GM21390 (cell line): ENCODE measurements at regions not wholly inside any gene's neighbourhood (a gene's known extent, or its start where the extent isn't known, plus 50 kb on each side); places are given as distances from the start of the nearest gene placed in this dataset.

Source experiments
- ATAC-seq: cut with Tn5 transposase; IDR thresholded peaks from one replicate; pipeline ENCODE4 v1.9.1; 2021; ENCODE audit not compliant: unreplicated experiment

DNA sequence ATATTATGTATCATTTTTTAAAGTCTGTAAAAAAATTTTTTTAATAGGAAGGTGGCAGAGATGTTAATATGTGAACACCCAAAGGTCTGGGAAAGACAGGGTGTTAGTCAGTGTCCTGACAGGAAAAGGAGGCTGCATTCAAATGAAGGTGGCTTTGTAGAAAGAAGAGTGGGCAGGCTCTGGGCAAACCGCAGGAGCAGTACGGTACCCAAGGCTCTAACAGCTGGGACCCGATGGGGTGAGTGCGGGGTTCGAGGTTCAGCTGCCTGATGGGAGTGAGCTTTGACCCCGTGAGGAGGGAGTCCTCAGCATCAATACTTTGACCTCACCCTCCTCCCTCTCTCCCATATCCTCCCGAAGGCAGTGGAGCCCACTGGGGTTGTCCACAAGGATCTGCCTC lies 142.5 kb downstream of the C11orf91 start:
- ATAC-seq: no peak

DNA sequence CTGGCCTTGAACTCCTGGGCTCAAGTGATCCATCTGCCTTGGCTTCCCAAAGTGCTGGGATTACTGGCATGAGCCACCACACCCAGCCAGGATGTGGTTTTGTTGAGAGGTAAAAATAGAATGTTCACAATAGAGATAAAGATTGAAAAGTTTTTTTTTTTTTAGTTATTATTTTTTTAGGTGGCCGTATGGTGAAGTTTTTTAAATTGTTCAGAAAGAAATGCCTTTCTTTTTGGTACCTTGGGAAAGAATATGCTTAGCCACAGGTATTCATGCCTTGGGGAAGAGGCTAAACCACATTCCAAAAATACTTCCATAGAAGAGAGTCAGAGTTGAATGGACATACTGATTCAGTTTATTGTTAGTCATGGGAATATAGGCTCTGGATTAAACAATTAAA lies 143.4 kb downstream of the C11orf91 start:
- no peak for ATAC-seq

DNA sequence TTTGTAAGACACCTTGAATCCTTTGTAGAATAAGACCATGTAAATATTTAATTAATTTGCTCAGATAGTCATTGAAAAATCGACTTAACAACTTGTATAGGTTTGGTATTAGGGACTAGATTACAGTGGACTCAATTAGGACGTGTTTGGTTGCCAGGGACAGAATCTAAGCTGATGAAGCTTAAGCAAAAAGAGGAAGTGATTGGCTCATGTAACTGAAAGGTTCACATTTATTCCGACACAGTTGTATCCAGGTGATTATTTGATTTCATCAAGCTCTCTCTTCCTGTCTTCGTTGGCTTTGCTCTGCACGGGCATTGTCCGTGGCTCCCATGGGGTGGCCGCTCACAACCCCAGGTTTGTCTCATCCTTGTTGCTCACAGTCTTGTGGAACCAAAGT lies 146.4 kb downstream of the C11orf91 start:
- no peak for ATAC-seq

DNA sequence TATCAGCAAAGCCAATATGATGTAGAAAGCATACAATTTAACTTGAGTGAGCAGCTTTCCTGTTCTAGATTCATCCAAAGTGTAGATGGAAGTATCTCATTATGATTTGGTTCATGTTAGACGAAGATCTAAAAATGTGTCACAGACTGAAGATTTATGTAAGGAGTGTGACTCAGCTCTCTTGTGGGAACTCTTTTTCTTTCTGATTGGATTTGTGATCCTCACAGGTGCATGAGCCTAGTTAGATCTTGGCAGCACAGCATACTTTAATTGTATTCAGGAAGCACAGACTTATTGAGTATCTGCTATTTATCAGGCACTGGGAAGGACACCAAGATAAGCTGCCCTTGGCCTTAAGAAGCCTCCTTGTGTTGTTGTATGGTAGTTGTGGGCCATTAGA lies 147.1 kb downstream of the C11orf91 start:
- ATAC-seq: no peak

DNA sequence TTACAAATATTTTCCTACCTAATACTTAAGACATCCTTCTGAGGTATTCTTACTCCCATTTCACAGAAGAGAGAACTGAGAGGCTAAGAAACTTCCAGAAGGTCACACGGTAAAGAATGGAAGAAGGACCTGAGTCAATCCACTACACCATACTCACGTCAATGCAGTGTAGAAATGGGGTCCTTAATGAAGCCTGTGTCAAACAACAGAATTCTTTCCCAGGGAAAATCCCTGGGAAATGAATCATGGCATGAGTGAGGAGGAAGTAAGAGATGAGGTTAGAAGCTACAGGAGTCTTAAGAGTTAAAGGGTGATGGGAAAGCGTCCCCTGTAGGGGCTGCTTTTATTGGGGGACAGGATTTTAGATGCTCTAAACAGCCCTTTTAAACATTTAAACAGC lies 147.9 kb downstream of the C11orf91 start:
- no peak for ATAC-seq

DNA sequence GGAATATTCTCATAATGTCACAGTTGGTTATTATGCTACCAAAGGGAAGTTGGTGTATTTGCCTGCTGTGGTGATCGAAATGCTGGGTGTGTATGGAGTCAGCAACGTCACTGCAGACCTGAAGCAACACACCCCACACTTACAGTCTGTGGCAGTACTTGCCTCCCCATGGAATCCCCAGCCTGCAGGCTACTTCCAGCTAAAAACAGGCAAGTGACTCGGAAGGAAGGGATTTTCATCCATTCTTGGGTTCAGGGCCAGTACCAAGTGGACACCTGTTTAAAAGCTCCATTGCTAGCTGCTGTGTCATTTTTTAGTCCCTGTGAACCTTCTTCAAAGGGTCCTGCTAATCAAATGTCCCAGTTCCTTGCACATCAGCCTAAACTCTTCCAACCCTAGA lies 149.6 kb downstream of the C11orf91 start:
- ATAC-seq: no peak

DNA sequence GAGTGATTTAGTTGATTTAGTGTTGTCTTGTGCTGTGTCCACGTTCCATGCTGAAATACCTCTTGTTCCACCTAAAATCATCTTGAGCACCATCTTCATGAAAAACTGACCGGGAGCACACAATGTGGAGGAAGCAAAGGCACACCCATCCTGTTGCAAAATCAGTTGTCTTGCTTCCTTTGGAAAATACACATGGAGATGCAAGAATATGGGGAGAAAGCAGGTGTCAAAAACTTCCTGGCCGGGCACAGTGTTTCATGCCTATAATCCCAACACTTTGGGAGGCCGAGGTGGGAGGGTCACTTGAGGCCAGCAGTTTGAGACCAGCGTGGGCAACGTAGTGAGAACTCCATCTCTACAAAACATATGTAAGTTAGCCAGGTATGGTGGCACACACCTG lies 151.1 kb downstream of the C11orf91 start:
- ATAC-seq: no peak

DNA sequence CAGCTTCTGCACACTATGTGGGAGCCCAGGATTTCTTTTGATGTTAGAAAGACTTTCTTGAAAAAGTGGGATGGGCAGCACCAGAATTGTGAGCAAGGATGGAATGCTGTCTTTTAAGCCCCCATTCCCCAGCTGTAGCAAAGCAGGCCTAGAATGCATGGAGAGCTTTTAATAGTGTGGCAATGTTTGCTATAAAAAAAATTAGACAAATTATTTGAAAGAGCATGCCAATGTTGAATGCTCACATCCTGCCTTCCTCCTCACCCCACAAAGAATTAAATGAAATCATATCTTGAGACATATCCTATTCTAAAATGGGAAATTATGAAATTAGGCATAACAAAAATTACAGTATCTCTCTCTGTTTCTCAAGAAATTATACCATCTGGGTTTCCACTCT lies 154.7 kb downstream of the C11orf91 start:
- no peak for ATAC-seq

DNA sequence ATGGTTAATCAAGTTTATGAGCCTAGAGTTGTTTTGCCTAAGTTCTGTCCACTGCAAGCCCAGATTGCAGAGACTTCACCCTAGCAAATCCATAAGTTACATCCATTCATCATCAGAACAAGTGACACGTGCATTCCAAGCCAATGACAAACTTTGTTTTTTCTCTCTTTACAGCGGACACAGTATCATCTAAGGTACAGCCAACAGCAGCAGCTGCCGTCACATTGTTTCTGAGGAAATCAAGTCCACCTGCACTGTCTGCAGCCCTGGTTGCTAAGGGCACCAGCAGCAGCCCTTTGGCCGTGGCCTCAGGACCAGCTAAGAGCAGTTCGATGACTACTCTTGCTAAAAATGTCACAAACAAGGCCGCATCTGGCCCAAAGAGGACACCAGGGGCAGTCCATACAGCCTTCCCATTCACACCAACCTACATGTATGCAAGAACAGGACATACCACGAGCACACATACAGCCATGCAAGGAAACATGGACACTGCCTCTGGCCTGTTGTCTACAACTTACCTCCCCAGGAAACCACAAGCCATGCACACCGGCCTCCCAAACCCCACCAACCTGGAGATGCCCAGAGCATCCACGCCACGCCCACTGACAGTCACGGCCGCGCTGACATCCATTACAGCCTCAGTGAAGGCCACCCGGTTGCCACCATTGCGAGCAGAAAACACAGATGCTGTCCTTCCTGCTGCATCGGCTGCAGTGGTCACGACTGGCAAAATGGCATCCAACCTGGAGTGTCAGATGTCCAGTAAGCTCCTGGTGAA lies 155.8 kb downstream of the C11orf91 start:
- no peak for ATAC-seq

DNA sequence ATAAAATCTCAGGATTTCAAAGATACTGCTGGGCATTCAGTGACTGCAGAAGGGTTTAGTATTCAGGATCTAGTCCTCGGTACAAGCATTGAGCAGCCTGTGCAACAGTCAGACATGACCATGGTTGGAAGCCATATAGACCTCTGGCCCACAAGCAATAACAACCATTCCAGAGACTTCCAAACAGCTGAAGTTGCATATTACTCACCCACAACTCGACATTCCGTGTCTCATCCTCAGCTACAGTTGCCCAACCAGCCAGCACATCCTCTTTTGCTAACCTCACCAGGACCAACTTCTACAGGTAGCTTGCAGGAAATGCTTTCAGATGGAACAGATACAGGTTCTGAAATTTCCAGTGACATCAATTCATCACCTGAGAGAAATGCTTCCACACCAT lies 156.8 kb downstream of the C11orf91 start:
- no peak for ATAC-seq

DNA sequence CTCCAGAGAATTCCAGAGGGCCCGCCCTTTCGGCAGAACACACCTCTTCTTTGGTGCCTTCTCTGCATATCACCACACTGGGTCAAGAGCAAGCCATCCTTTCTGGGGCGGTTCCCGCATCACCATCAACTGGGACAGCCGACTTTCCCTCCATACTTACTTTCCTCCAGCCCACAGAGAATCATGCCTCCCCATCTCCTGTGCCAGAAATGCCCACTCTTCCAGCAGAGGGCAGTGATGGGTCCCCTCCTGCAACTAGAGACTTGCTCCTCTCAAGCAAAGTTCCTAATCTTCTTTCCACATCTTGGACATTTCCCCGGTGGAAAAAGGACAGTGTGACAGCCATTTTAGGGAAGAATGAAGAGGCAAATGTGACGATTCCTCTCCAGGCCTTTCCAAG lies 157.7 kb downstream of the C11orf91 start:
- peak; percentile 53 for ATAC-seq

DNA sequence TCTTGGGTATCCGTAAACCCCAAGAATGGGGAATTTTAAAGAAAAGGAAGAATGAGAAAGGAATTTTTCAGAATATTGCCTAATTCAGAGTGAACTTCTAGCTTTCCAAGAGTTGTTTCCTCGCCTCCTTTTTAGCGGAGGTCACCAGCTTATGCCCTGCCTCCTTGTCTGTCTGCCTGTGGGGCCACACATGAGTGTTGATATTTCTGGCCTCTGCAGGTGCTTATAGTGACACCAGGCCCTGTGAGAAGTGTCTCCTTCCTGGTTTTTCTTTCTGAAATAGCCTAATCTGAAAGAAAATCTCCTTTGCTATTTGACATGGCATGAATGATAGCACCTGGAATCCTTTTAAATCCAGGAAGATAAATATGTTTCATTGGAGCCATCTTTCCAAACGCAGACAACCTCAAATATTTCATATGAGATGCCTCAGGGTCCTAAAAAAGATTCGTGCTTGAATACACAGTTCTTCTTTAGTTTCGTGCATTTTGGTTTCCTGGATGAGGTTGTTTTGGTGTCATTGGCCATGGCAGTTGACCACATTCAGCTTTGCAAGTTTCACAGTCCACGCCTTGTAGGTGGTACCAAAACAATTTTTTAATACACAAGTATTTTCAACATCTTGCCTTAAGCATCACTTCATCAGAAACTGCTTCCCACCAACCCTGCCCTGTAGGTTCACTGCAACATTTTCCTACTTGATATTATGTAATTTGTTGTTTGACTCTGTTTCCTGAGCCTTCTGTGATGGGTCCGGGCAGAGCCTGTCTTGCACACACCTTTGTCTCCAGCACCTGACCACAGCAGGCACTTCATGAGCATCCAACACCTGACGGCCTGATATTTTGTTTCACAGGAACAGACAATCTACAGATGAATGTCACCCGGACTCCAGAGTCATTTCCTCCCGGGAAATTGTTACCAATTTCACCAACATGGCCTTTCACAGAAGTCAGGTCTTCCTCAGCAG lies 159.4 kb downstream of the C11orf91 start:
- no peak for ATAC-seq

DNA sequence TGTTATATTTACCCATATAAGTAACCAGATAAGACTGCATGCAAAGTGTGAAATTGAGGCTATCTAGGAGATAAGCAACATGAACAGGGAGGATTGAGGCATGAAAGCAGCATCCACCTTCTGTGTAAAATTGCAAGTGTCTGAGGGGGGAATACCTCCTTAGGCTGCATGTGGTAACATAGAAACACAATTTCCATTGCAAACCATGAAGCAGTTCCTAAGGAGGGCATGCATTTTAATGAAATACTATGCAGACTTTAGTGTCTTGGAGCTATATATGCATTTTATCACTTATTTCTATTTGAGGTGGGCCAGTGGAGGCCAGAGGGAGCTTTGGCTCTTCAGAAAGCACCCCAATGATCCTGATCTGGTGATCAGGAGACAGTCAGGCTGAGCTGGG lies 160.2 kb downstream of the C11orf91 start:
- ATAC-seq: no peak

DNA sequence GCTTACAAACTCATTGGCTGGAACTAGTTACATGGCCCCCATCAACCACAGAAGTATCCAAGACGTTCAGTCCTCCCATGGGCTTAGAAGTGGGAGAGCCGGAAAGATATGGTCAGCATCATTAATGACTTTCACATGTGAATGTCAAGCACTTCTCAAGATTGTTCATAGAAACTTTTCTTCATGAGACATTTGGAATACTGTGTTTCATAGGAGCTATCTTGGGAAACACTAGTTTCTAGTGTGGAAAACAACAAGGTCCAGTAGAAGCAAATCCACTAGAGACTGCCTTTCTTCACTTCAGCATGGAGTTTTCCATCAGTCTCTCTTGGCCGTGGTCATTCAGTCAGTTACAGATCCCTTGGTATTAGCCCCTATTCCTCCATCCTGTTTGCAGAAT lies 160.9 kb downstream of the C11orf91 start:
- ATAC-seq: no peak

DNA sequence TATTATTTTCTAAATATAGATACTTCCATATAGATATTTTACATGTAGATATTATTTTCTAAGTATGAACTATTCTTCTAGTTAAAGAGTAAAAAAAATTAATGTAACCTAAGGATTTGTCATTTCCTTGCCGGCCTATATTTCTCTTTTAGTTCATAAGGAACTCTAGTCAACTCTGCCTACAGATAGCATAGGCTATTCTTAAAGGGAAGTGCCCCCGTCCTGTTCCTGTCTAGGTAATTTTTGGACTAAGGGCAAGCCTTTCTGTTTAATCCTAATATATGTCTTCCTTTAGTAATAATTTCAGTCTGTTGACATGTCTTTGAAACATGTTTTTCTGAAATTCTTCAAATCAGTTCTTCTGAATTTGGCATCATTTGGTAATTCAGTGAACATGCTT lies 161.9 kb downstream of the C11orf91 start:
- no peak for ATAC-seq

DNA sequence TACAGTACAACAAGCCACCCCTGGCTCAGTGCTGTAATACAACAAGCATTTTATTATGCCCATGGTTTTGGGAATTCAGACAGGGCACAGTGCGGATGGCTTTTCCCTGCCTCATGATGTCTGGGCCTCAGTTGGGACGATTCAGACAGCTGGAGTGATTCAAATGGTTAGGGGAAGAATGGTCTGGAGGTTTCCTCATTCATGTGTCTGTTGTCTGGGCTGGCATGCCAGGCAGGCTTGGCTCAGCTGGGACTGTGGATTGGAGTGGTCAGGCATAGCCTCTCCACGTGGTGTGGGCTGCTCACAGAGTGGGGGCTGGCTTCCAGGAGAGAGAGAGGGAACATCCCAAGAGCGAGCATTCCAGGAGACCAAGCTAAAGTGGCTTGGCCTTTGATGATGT lies 164.4 kb downstream of the C11orf91 start:
- ATAC-seq: no peak

DNA sequence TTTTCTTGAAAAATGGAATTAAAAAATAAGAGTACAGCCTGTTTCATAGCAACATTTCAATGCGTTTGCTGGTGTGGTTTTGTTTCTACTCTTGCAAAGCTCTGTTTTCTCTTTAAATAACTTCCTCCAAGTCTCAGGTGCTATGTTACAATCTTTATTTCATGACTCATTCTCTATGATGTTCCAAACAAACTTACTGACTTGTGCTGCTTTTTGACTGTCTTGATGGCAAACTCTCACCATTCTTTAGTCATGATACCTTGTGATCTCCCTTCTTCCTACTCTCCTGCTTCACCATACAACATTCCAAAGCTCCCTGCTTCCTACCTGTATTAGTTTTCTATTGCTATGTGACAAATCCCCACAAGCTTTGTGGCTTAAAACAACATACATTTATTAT lies 166.1 kb downstream of the C11orf91 start:
- no peak for ATAC-seq

DNA sequence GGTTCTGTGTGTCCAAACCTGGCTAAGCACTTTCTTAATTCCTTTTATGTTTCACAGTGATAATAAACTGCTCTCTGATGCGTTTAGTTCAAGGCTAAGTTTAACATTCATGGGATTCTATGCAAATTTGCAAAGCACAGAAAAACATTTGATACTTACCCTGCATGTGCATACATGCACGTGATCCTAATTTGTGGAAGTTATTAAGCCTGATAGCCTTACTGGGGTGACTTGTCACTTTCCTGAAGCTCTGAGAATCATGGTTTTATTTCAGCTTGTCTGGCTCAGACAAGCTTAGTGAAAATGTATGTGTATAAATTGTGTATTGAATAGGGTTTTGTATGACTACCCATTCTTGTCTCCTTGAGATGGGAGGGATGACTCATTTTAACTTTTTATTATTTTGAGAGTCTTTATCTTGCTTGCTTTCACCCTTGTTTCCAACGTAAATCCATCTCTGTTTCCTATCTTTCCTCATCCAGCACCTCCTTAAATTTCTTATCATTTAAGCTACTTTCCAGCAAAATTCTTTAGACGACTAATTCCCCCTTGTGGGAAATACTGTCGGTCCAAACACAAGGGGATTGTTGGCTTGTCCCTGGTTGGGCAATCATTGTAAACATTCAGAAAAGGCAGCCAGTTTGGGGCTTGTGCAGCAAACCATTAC lies 167.1 kb downstream of the C11orf91 start:
- ATAC-seq: no peak

DNA sequence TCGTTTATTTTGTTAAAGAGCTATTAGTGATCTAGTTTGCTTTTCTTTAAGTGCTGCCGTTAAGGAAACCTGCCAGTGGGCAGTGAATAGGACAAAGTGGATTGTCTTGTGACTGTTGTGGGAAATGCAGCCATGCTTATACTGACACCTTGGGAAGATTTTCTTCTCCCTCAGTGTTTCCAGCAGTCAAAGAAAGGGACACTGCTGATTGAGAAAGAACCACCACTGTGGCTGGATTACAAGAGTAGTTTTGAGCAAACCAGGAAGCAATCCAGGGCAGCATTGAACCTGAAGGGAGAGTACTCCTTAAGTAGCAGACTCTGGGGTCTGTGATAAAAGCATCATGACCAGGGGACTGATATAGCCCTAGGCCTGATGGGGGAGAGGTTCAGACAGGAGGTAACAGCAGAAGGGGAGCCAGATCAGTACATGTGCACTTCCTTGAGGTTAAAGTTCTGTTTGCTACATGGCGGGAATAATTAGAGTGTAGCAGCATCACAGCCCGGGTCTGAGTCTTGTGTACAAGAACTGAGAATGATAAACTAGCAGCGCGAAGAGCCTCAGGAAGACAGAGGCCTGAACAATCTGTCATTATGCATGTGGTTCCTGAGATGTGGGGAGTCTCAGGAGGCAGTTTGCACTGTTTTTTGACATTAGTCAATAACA lies 167.8 kb downstream of the C11orf91 start:
- ATAC-seq: no peak

DNA sequence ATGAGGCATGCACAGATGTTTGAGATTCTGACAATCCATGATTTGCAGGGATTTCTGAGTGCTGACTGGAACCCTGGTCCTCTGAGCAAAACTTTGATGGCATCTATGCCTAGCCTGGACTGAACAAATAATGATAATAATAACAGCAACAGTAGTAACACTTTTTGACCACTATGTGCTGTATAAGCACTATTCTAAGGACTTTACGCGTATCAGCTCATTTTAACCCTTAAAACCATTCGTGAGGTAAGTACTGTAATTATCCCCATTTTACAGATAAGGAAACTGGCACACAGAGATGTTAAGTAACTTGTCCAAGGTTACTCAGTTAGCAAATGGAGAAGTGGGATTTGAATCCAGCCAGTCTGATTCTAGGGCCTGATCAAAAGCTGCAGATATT lies 168.4 kb downstream of the C11orf91 start:
- no peak for ATAC-seq

DNA sequence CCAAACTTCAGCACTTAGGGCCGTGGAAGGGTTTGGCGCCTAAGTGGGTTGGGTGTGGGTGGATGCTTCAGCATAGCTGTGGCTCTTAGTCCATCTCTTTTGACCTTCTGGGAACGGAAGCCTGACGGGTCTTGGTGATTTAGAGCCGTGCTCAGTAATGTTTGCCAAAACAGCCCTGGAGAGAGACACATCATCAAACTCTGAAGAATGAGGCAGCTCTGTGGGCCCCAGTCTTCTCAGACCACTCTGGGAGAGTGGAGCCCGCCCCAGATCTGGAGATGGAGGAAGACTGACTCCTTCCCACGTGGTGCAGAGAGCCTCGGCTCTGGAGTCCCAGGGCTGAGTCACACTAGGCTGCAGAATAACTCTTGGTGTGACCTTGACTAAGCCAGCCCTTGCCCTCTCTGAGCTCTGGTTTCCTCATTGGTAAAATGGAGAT lies 168.9 kb downstream of the C11orf91 start:
- ATAC-seq: no peak
